Inflammatory macrophage treated with lipopolysaccharide for 4 hours (primary cell): ENCODE measurements at regions not wholly inside any gene's neighbourhood (a gene's known extent, or its start where the extent isn't known, plus 50 kb on each side); places are given as distances from the start of the nearest gene placed in this dataset.

ENCODE experiments used
- DNase-seq: peaks from one replicate; pipeline ENCODE4 v3.0.0-alpha.2; 2020

- no peak for DNase-seq
Measured at GRCh38 chr12:115857160-115857920, 420.2 kb downstream of the MED13L start.

- no peak for DNase-seq
Measured at GRCh38 chr12:115852054-115852453, 425.4 kb downstream of the MED13L start.

GRCh38 chr12:115850957-115851356 lies 426.5 kb downstream of the MED13L start:
- DNase-seq: no peak

- DNase-seq: no peak
Measured at GRCh38 chr12:115849262-115849943, 428.1 kb downstream of the MED13L start.

- DNase-seq: no peak
Measured at GRCh38 chr12:115847398-115847797, 430.1 kb downstream of the MED13L start.

- no peak for DNase-seq
Measured at GRCh38 chr12:115846516-115846915, 431.0 kb downstream of the MED13L start.

GRCh38 chr12:115840159-115840558 lies 437.3 kb downstream of the MED13L start:
- DNase-seq: no peak

- no peak for DNase-seq
Measured at GRCh38 chr12:115838952-115839351, 438.5 kb downstream of the MED13L start.

GRCh38 chr12:115837220-115837619 lies 440.3 kb downstream of the MED13L start:
- no peak for DNase-seq

- no peak for DNase-seq
Measured at GRCh38 chr12:115835445-115835844, 442.0 kb downstream of the MED13L start.

- DNase-seq: no peak
Measured at GRCh38 chr12:115833704-115834103, 443.8 kb downstream of the MED13L start.

- no peak for DNase-seq
Measured at GRCh38 chr12:115830633-115831032, 446.9 kb downstream of the MED13L start.

GRCh38 chr12:115830070-115830469 lies 447.4 kb downstream of the MED13L start:
- no peak for DNase-seq

- no peak for DNase-seq
Measured at GRCh38 chr12:115828168-115828567, 449.3 kb downstream of the MED13L start.

- DNase-seq: no peak
Measured at GRCh38 chr12:115824936-115825602, 452.4 kb downstream of the MED13L start.

GRCh38 chr12:115823635-115824034 lies 453.9 kb downstream of the MED13L start:
- no peak for DNase-seq

GRCh38 chr12:115820656-115821055 lies 456.8 kb downstream of the MED13L start:
- DNase-seq: no peak

GRCh38 chr12:115818973-115819372 lies 458.5 kb downstream of the MED13L start:
- no peak for DNase-seq

- DNase-seq: no peak
Measured at GRCh38 chr12:115817389-115817788, 460.1 kb downstream of the MED13L start.

- no peak for DNase-seq
Measured at GRCh38 chr12:115815924-115816323, 461.6 kb downstream of the MED13L start.

GRCh38 chr12:115813256-115813655 lies 464.2 kb downstream of the MED13L start:
- DNase-seq: no peak

- DNase-seq: no peak
Measured at GRCh38 chr12:115811929-115812328, 465.6 kb downstream of the MED13L start.

- DNase-seq: no peak
Measured at GRCh38 chr12:115811045-115811444, 466.4 kb downstream of the MED13L start.
